Thymus (tissue), 11 donors: ENCODE measurements at regions not wholly inside any gene's neighbourhood (a gene's known extent, or its start where the extent isn't known, plus 50 kb on each side); places are given as distances from the start of the nearest gene placed in this dataset.

Experiments
- DNase-seq, 9 donors: peaks; one replicate each; pipeline ENCODE4 v3.0.0-alpha.2; 2013; ENCODE audit warnings: low spot score in 9 of 9, low read depth in 6 of 9, missing footprints in 1 of 9
- H3K27ac ChIP-seq, 2 donors: one replicate each; pipeline ENCODE4 v1.5.1; 2013; ENCODE audit warnings: control low read depth in 1 of 2, low read depth in 1 of 2, low read length in 1 of 2, mild to moderate bottlenecking in 1 of 2, moderate library complexity in 1 of 2
- H3K27me3 ChIP-seq, 2 donors: one replicate each; pipeline ENCODE4 v1.5.1; 2013; ENCODE audit warnings: low read length in 1 of 2; ENCODE audit not compliant: control insufficient read depth in 2 of 2, insufficient read depth in 1 of 2
- H3K36me3 ChIP-seq, 2 donors: one replicate each; pipeline ENCODE4 v1.5.1; 2013; ENCODE audit warnings: low read length in 1 of 2, mild to moderate bottlenecking in 1 of 2, moderate library complexity in 1 of 2; ENCODE audit not compliant: control insufficient read depth in 2 of 2, insufficient read depth in 2 of 2
- H3K4me1 ChIP-seq, 2 donors: one replicate each; pipeline ENCODE4 v1.5.1; 2013; ENCODE audit warnings: low read length in 2 of 2; ENCODE audit not compliant: control insufficient read depth in 2 of 2, insufficient read depth in 2 of 2
- H3K4me3 ChIP-seq, 2 donors: one replicate each; pipeline ENCODE4 v1.5.1; 2013; ENCODE audit warnings: low read length in 2 of 2, control low read depth in 1 of 2, mild to moderate bottlenecking in 1 of 2
- H3K9me3 ChIP-seq, 2 donors: one replicate each; pipeline ENCODE4 v1.5.1; 2013; ENCODE audit warnings: low read length in 1 of 2, mild to moderate bottlenecking in 1 of 2; ENCODE audit not compliant: control insufficient read depth in 2 of 2, insufficient read depth in 1 of 2
- WGBS: extraction: QIAGEN DNeasy Blood & Tissue Kit; methylation state at CpG from one replicate; pipeline ENCODE4 v1.1.7; 2013; 5-methylcytosine and 5-hydroxymethylcytosine counted together
- donor health status: healthy.

- Histone ChIP-seq H3K27me3 (no peaks in the 10 kb centered on the region), H3K4me3 (no peak overlapping the region), H3K36me3 (no peaks in the 10 kb centered on the region), H3K27ac (no peak overlapping the region), H3K4me1 (no peaks in the 10 kb centered on the region), H3K9me3 (no peaks in the 10 kb centered on the region)
- 97% methylated on average over 3 of the region's 3 CpGs for WGBS
- no peak for DNase-seq
Observed at GRCh38 chr2:21305581-21305980, 181.8 kb downstream of the TDRD15 start.

GRCh38 chr2:21306235-21306634, 182.5 kb downstream of the TDRD15 start:
- 55% methylated on average over 2 of the region's 2 CpGs for WGBS
- Histone ChIP-seq H3K9me3 (no peaks in the 10 kb centered on the region), H3K27me3 (no peaks in the 10 kb centered on the region), H3K27ac (no peak overlapping the region), H3K36me3 (no peaks in the 10 kb centered on the region), H3K4me3 (no peak overlapping the region), H3K4me1 (no peaks in the 10 kb centered on the region)
- DNase-seq: no peak

GRCh38 chr2:21307037-21307436, 183.3 kb downstream of the TDRD15 start:
- no peak overlapping the region for H3K4me3 ChIP-seq
- no peak overlapping the region for H3K27ac ChIP-seq
- no peaks in the 10 kb centered on the region for H3K9me3 ChIP-seq
- H3K36me3 ChIP-seq: no peaks in the 10 kb centered on the region
- H3K4me1 ChIP-seq: no peaks in the 10 kb centered on the region
- no peak for DNase-seq
- 91% methylated on average over 1 of the region's 1 CpG for WGBS
- no peaks in the 10 kb centered on the region for H3K27me3 ChIP-seq

DNA sequence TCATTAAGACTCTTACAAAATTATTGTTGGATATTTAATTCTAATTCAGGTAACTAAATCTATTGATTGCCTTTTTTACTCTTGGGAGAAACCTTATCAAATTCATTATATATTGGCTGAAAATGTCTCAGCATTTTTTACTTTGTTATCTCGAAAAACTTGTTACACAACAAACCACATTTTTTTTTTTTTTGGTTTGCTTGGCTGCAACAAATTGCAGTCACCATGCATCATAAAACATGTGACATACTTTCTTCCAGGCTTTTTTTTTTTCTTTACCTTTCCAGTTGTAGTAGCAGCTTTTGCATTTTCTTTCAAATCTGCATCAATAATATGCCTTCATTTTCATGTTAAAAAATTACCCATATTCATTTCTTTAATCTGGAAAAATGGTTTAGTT, 186.7 kb downstream of the TDRD15 start:
- H3K9me3 ChIP-seq: no peaks in the 10 kb centered on the region
- no peaks in the 10 kb centered on the region for H3K4me1 ChIP-seq
- no peak overlapping the region for H3K27ac ChIP-seq
- no peak overlapping the region for H3K4me3 ChIP-seq
- H3K36me3 ChIP-seq: no peaks in the 10 kb centered on the region
- H3K27me3 ChIP-seq: no peaks in the 10 kb centered on the region
- DNase-seq: no peak
- 16% methylated on average over 1 of the region's 1 CpG for WGBS

GRCh38 chr2:21314322-21314835, 190.6 kb downstream of the TDRD15 start:
- no peaks in the 10 kb centered on the region for H3K27me3 ChIP-seq
- no peak for DNase-seq
- WGBS: 90% methylated on average over 2 of the region's 2 CpGs

GRCh38 chr2:21317131-21317530, 193.4 kb downstream of the TDRD15 start:
- 24% methylated on average over 10 of the region's 10 CpGs for WGBS
- Histone ChIP-seq H3K27ac (no peak overlapping the region), H3K4me3 (no peak overlapping the region), H3K4me1 (no peaks in the 10 kb centered on the region), H3K36me3 (no peaks in the 10 kb centered on the region), H3K9me3 (no peaks in the 10 kb centered on the region), H3K27me3 (no peaks in the 10 kb centered on the region)
- DNase-seq: peak in 8 of 9 donors; percentile 3 to 45 (median 16)

More at GRCh38 chr2:21314322-21314835, 190.6 kb downstream of the TDRD15 start:
- no peak overlapping the region for H3K27ac ChIP-seq
- H3K9me3 ChIP-seq: no peaks in the 10 kb centered on the region
- H3K4me1 ChIP-seq: no peaks in the 10 kb centered on the region
- no peak overlapping the region for H3K4me3 ChIP-seq
- no peaks in the 10 kb centered on the region for H3K36me3 ChIP-seq

DNA sequence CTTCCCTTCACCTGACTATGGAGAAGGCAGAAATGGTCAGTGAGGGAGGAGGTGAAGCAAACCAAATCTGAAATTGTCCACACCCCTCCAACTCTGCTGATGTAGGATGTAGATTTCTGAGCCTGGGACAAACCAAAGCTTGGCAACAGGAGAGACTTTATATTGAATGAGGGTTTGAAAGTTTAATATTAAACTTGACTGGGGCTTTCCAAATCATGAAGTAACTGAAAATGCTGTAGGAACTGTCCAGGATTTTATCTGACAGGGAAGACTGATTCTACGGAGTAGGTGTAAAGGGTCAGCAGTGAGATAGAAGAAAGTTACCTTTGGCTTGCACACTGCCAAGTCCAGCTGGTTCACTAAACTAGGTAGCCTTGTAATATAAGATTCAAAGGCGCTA, 194.5 kb downstream of the TDRD15 start:
- Histone ChIP-seq H3K4me1 (no peaks in the 10 kb centered on the region), H3K27me3 (no peaks in the 10 kb centered on the region), H3K9me3 (no peaks in the 10 kb centered on the region), H3K27ac (no peak overlapping the region), H3K36me3 (no peaks in the 10 kb centered on the region), H3K4me3 (no peak overlapping the region)
- DNase-seq: no peak
- WGBS: 93% methylated on average over 2 of the region's 2 CpGs

GRCh38 chr2:21326152-21326551, 202.4 kb downstream of the TDRD15 start:
- WGBS: 64% methylated on average over 2 of the region's 2 CpGs
- H3K4me3 ChIP-seq: no peak overlapping the region
- H3K36me3 ChIP-seq: no peaks in the 10 kb centered on the region
- no peaks in the 10 kb centered on the region for H3K27me3 ChIP-seq
- no peaks in the 10 kb centered on the region for H3K9me3 ChIP-seq
- H3K4me1 ChIP-seq: no peaks in the 10 kb centered on the region
- no peak for DNase-seq
- H3K27ac ChIP-seq: no peak overlapping the region

DNA sequence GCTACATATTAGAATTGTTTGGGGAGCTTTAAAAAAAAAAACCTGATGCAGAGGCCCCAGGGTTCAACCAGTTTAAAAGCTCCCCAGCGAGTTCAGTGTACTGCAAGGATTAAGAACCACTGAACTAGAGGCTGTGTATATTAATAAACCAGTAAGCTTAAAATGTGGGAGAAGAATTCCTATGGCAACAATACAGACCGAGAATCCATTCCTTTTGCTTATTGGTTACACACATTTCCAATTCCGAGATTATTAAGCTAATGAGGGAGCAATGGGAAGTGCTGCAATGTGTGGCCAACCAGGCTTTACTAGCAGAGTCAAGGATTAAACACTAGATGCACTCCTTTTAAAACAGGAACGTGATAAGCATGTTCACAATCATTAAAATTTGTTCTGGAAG, 204.4 kb downstream of the TDRD15 start:
- DNase-seq: no peak
- no peaks in the 10 kb centered on the region for H3K4me1 ChIP-seq
- no peak overlapping the region for H3K27ac ChIP-seq
- no peaks in the 10 kb centered on the region for H3K27me3 ChIP-seq
- no peaks in the 10 kb centered on the region for H3K36me3 ChIP-seq
- 86% methylated on average over 4 of the region's 4 CpGs for WGBS
- no peaks in the 10 kb centered on the region for H3K9me3 ChIP-seq
- H3K4me3 ChIP-seq: no peak overlapping the region
